GM21528 (cell line): ENCODE measurements at regions not wholly inside any gene's neighbourhood (a gene's known extent, or its start where the extent isn't known, plus 50 kb on each side); places are given as distances from the start of the nearest gene placed in this dataset.
"Not testable (repeated sequence)": the region's sequence is repeated elsewhere in the genome, so short reads cannot be mapped to it uniquely, and the experiment has no call there.

Experiments
- ATAC-seq: cut with Tn5 transposase; IDR thresholded peaks from one replicate; pipeline ENCODE4 v1.9.1; 2021; ENCODE audit warnings: mild to moderate bottlenecking, moderate library complexity; ENCODE audit not compliant: unreplicated experiment, low FRiP score

DNA sequence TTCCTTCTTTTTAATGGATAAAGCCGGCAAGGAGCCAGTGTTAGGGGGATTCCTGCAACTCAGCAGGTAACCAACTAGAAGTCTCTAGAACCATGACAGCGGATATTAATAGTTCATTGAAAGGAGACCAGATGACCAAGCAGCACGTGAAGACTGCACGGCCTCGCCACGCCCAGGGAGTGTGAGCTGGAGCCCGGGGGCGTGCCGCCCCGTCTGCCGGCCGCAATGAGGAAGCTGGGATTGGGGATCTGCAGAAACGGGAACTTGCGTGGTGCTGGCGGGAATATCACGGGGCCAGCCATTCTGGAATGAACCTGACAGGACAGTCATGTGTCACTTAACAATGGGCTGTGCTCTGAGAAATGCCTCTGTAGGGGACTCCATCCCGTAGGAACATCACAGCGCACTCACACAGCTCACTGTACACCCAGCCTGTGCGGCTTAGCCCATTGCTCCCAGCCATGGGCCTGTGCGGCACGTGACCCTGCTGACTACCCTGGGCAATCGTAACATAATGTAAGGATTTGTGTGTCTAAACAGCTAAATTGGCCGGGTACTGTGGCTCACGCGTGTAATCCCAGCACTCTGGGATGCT is 4092.8 kb upstream of the TPTE start:
- ATAC-seq, result not testable (repeated sequence)

DNA sequence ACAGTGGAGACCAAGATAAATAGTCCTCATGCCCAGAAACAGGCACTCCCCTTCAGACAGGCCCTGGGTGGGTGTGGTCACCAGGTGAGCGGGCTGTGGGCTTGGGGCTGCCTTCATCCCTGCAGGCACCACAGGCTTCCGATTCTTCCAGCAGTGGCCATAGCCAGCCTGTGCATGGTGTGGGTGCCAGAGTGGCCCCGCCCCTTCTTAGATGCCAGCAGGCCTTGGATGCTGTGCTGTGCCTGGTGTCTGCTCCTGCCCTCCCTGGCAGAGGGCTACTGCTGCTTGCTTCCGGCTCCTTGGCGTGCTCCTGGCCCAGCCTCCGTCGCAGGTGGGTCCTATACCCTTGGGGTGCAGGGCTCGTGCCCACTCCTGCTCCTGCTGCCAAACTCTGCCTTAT is 4091.5 kb upstream of the TPTE start:
- not testable (repeated sequence) for ATAC-seq

GRCh38 chr21:6433149-6433548 is 4088.2 kb upstream of the TPTE start:
- ATAC-seq, result not testable (repeated sequence)

DNA sequence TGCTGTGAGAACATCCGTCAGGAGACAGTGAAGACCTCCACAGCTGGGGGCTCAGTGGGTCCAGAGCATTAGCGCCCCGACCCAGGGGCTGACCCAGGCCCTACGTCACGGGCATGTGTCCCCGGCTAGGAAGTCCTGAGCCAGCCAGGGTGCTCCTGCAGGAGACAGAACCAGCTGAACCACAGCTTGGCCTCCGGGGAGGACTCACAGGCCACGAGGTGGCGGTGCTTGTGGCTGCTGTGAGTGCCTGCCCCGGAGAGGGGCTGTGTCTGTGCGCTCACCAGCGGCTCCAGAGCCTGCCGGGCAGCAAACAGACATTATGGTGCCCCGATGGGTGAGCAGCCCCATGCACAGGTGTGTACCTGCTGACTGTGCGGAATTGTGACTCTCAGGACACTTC is 4085.2 kb upstream of the TPTE start:
- not testable (repeated sequence) for ATAC-seq

GRCh38 chr21:6436971-6437833 is 4084.2 kb upstream of the TPTE start:
- not testable (repeated sequence) for ATAC-seq

DNA sequence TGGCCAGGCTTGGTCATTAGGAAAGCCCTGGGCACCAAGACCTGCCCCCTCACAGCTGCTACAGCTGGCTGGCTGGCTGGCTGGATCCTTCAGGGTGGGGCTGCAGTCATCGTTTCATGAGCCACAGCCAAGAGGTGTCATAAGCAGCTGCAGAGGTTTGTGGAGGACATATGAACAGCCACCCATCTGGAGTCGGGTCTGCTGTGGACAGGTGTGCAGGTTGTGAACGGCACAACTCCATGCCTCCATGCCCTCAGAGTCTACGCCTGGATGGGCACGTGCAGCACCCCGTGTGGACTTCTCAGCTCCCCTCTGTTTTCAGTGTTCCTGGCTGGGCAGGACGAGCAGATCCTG is 4083.6 kb upstream of the TPTE start:
- not testable (repeated sequence) for ATAC-seq

GRCh38 chr21:6439058-6439457 is 4082.3 kb upstream of the TPTE start:
- ATAC-seq, result not testable (repeated sequence)

GRCh38 chr21:6454648-6455340 is 4066.6 kb upstream of the TPTE start:
- not testable (repeated sequence) for ATAC-seq

- ATAC-seq, result not testable (repeated sequence)
These were observed 4065.2 kb upstream of the TPTE start for GRCh38 chr21:6456011-6456661.

GRCh38 chr21:6459761-6460160 is 4061.6 kb upstream of the TPTE start:
- not testable (repeated sequence) for ATAC-seq

GRCh38 chr21:6461358-6461757 is 4060.0 kb upstream of the TPTE start:
- not testable (repeated sequence) for ATAC-seq

GRCh38 chr21:6464419-6464818 is 4057.0 kb upstream of the TPTE start:
- not testable (repeated sequence) for ATAC-seq

DNA sequence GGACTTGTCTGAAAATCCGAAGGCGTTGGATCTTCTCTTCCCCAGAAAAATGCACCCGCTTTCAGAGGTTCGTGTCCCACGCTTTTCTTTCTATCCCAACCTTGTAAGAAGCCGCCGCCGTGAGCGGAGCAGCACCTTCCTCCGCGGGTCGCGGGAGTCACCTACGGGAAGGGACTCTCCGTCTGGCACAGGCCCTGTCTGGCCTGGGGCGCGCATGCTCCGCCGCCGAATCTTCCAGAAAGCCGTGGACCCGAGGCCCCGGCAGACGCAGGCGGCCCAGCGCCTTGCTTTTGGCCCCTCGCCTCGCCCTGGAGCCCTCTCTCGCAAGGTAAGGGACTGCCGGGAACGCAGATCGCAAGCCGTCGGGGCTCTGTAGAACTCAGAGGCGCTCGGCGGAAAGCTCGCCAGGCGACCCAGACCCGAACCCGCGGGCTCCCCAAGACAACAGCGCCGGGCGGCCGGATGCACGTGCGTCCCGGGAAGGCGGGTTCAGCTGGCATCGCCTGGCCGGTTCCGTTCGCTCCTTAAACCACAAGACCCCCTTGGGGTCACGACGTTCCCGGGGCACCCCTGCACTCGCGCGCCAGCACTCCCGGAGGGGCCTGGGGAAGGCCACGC is 4055.2 kb upstream of the TPTE start:
- ATAC-seq, result not testable (repeated sequence)

DNA sequence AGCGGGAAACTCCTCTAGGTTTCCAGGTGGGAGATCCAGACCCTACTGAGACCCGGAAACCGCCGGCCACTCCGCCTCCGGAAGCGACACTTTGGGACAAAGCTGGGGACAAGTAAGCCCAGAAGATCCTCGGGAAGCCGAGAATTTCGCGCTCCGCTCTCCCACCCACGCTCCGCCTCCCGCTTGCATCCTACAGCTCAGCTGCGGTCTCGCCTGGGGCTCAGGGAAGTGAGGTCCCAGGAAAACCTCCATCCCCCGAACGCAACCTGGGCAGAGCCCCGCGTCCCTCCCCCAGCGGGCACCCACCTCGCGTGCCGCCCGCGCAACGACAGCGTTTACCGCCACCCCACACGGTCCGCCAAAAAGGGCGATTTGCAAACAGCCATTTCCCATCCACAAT is 4054.7 kb upstream of the TPTE start:
- not testable (repeated sequence) for ATAC-seq

GRCh38 chr21:6467189-6467774 is 4054.1 kb upstream of the TPTE start:
- not testable (repeated sequence) for ATAC-seq

DNA sequence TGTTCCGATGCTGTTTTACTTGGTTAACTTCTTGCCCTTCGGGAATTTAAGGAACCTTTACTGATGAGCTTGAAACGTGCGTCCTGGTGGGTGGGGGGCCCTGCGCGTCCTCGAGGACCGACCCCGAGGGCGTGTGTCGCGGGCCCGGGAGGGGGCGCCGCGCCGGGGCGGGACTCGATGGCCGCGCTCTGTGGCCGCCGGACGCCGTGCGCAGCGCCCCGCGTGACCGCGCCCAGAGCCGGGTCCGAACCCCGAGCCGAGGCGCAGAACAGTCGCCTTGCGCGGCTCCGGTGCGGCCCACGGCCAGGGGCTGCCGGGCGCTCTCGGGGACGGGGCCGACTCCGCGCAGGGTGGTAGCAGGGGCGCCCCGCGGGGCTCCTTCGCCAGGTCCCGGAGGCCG is 4053.5 kb upstream of the TPTE start:
- not testable (repeated sequence) for ATAC-seq

GRCh38 chr21:6468331-6468860 is 4053.0 kb upstream of the TPTE start:
- not testable (repeated sequence) for ATAC-seq

DNA sequence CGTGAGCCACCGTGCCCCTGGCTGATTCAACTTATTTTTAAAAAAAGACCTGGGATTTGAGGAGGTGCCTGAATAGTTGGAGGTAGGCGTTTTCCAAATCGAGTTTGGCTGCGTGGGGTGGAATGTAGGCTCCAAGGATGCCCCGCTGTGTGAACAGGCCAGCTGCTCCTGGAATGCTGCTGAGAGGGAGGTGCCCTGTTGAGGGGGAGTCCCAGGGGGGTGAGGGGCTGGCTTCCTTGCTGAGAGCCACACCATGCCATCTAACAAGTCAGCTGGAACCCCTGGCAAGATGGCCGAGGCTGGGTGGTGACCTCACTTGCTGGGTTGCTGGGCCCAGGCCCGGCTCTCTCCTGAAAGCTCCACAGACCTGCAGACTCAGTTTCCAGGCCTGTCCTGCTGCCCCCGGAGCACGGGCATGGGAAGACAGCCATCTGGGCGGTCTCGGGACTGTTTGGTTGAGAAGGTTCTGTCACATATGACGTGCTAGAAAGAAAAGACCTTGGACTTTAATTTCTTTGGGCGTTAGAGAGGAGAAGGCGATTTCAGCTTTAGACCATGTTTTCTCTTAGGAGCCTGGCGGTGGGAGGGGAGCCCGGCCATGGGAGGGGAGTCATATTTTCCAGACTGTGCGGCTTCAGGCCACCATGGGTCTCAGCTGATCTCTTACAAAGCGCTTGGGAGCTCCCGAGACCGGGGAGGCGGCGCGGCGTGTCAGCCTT is 4047.0 kb upstream of the TPTE start:
- not testable (repeated sequence) for ATAC-seq

GRCh38 chr21:6481116-6481515 is 4040.3 kb upstream of the TPTE start:
- not testable (repeated sequence) for ATAC-seq
